ENCODE measurements at regions not wholly inside any gene's neighbourhood (a gene's known extent, or its start where the extent isn't known, plus 50 kb on each side); places are given as distances from the start of the nearest gene placed in this dataset.

DNA sequence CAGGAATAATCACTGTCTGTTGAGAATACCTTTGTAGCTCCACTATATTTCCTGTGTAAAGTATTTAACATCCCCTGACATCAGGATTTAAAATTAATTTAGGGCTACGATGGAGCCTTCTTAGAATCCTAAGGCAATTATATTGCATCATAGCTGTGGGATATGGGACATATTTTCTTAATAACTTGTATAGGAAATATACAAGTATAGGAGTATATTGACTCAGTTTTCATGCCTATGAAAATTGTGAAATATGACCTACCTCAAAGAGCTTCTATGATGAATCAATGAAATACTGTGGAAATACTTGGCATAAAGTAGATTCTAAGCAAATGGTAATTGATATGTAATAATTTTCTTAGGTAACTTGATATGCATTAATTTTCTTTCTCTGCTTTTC, 221.0 kb upstream of the KLF4 start:
- Histone ChIP-seq H3K27me3 (ENCODE audit: control insufficient read depth in 3 of 3, insufficient read depth in 3 of 3, low read length in 2 of 3) (no peaks in the 10 kb centered on the region), H3K4me3 (no peak overlapping the region), H3K27ac (ENCODE audit: low read depth in 1 of 2, low read length in 1 of 2) (no peak overlapping the region), H3K4me1 (ENCODE audit: control insufficient read depth in 5 of 5, insufficient read depth in 5 of 5, low read length in 5 of 5) (peaks cover 0 to 5% (median 0%) of the 10 kb centered on the region in 5 donors), H3K9ac (ENCODE audit: insufficient read depth in 1 of 2, low read length in 2 of 2) (no peak overlapping the region), H3K36me3 (ENCODE audit: control insufficient read depth in 4 of 4, insufficient read depth in 4 of 4, low read length in 4 of 4) (no peaks in the 10 kb centered on the region), H3K9me3 (ENCODE audit: control insufficient read depth in 4 of 4, insufficient read depth in 3 of 4, low read length in 3 of 4) (no peaks in the 10 kb centered on the region)
- WGBS, 2 donors, result 58 to 82% methylated on average over 1 of the region's 1 CpG
- DNase-seq (no peak), ATAC-seq (ENCODE audit: insufficient read depth, low FRiP score) (no peak)
- TF ChIP-seq, protein P1, sequence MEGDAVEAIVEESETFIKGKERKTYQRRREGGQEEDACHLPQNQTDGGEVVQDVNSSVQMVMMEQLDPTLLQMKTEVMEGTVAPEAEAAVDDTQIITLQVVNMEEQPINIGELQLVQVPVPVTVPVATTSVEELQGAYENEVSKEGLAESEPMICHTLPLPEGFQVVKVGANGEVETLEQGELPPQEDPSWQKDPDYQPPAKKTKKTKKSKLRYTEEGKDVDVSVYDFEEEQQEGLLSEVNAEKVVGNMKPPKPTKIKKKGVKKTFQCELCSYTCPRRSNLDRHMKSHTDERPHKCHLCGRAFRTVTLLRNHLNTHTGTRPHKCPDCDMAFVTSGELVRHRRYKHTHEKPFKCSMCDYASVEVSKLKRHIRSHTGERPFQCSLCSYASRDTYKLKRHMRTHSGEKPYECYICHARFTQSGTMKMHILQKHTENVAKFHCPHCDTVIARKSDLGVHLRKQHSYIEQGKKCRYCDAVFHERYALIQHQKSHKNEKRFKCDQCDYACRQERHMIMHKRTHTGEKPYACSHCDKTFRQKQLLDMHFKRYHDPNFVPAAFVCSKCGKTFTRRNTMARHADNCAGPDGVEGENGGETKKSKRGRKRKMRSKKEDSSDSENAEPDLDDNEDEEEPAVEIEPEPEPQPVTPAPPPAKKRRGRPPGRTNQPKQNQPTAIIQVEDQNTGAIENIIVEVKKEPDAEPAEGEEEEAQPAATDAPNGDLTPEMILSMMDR (IDR thresholded peaks at IDR 0.05; ENCODE audit: control extremely low read depth, extremely low read depth), result no peak

DNA sequence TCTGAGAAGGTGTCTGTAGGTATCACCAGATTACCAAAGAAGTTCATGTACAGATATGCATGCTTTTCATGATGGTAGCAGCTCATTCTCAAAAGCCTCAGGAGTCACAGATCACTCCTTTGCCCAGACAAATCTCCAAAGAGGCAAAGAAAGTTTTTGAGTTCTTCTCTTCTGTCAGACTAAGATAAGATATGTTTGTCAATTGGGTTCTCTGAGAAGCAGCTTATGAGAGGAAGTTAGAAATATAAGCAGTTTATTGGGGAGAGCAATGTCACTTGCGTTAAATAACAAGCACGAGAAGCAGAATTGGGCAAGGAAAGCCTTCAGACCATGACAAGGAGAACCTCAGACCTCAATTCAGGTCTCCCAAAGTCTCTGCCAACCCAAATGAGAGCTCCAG, 219.2 kb upstream of the KLF4 start:
- Histone ChIP-seq H3K27me3 (ENCODE audit: control insufficient read depth in 3 of 3, insufficient read depth in 3 of 3, low read length in 2 of 3) (no peaks in the 10 kb centered on the region), H3K9me3 (ENCODE audit: control insufficient read depth in 4 of 4, insufficient read depth in 3 of 4, low read length in 3 of 4) (no peaks in the 10 kb centered on the region), H3K4me1 (ENCODE audit: control insufficient read depth in 5 of 5, insufficient read depth in 5 of 5, low read length in 5 of 5) (peaks cover 0 to 5% (median 3%) of the 10 kb centered on the region in 5 donors), H3K9ac (ENCODE audit: insufficient read depth in 1 of 2, low read length in 2 of 2) (no peak overlapping the region), H3K4me3 (no peak overlapping the region), H3K27ac (ENCODE audit: low read depth in 1 of 2, low read length in 1 of 2) (no peak overlapping the region), H3K36me3 (ENCODE audit: control insufficient read depth in 4 of 4, insufficient read depth in 4 of 4, low read length in 4 of 4) (no peaks in the 10 kb centered on the region)
- 41 to 74% methylated on average over 2 of the region's 2 CpGs for WGBS, 2 donors
- no peak for ATAC-seq (ENCODE audit: insufficient read depth, low FRiP score)
- TF ChIP-seq, protein P1 (IDR thresholded peaks at IDR 0.05; ENCODE audit: control extremely low read depth, extremely low read depth), result no peak
- no peak for DNase-seq

DNA sequence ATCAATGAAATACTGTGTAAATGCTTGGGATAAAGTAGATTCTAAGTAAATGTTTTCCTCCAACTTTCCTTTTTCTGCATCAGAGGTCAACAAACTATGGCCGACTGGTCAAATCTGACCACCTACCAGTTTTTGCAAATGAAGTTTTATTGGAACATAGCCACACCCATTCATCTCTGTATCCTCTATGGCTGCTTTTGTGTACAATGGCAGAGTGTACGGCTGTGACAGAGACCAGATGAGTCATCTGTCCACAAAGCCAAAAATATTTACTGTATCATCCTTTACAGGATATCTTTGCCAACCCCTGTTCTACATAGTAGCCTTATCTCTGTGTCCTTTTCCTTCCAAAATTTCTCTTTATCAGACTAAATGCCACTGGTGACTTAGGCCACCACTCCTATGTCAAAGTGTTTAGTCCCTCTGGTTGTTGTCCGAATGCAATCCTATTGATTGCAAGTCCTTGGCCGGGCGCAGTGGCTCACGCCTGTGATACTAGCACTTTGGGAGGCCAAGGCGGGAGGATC, 218.4 kb upstream of the KLF4 start:
- no peak for ATAC-seq (ENCODE audit: insufficient read depth, low FRiP score)
- H3K36me3 ChIP-seq (ENCODE audit: control insufficient read depth in 4 of 4, insufficient read depth in 4 of 4, low read length in 4 of 4), result no peaks in the 10 kb centered on the region
- H3K4me1 ChIP-seq (ENCODE audit: control insufficient read depth in 5 of 5, insufficient read depth in 5 of 5, low read length in 5 of 5), result peaks cover 0 to 4% (median 3%) of the 10 kb centered on the region in 5 donors
- no peak overlapping the region for H3K9ac ChIP-seq (ENCODE audit: insufficient read depth in 1 of 2, low read length in 2 of 2)
- H3K4me3 ChIP-seq, result no peak overlapping the region
- H3K9me3 ChIP-seq (ENCODE audit: control insufficient read depth in 4 of 4, insufficient read depth in 3 of 4, low read length in 3 of 4), result peaks cover 0 to 2% (median 1%) of the 10 kb centered on the region in 4 donors
- H3K27me3 ChIP-seq (ENCODE audit: control insufficient read depth in 3 of 3, insufficient read depth in 3 of 3, low read length in 2 of 3), result no peaks in the 10 kb centered on the region
- no peak for DNase-seq
- H3K27ac ChIP-seq (ENCODE audit: low read depth in 1 of 2, low read length in 1 of 2), result no peak overlapping the region
- 78 to 81% methylated on average over 7 of the region's 7 CpGs for WGBS, 2 donors
- TF ChIP-seq, protein P1 (IDR thresholded peaks at IDR 0.05; ENCODE audit: control extremely low read depth, extremely low read depth), result no peak

DNA sequence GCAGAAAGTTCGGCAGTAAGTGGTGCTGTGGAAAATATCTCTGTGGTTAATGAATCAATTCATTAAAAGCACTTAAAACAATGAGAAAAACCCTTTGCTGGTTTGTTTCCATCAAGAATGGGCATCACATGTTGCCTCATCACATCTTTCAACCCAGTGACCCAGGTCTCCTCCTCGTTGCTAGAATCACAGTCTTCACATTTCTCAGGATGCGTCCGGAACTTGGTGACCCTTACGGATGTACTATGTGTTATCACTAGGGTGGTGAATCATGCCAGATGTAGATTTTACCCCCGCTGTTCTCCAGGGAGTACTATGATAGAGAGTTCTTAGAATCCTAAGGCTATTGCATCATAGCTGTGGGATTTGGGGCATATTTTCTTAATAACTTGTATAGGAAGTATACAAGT, 217.9 kb upstream of the KLF4 start:
- Histone ChIP-seq H3K36me3 (ENCODE audit: control insufficient read depth in 4 of 4, insufficient read depth in 4 of 4, low read length in 4 of 4) (no peaks in the 10 kb centered on the region), H3K9me3 (ENCODE audit: control insufficient read depth in 4 of 4, insufficient read depth in 3 of 4, low read length in 3 of 4) (peaks cover 0 to 3% (median 1%) of the 10 kb centered on the region in 4 donors), H3K4me3 (no peak overlapping the region), H3K4me1 (ENCODE audit: control insufficient read depth in 5 of 5, insufficient read depth in 5 of 5, low read length in 5 of 5) (peaks cover 0 to 4% (median 3%) of the 10 kb centered on the region in 5 donors), H3K27me3 (ENCODE audit: control insufficient read depth in 3 of 3, insufficient read depth in 3 of 3, low read length in 2 of 3) (no peaks in the 10 kb centered on the region), H3K9ac (ENCODE audit: insufficient read depth in 1 of 2, low read length in 2 of 2) (no peak overlapping the region), H3K27ac (ENCODE audit: low read depth in 1 of 2, low read length in 1 of 2) (no peak overlapping the region)
- no peak for DNase-seq
- peak; percentile 53 for ATAC-seq (ENCODE audit: insufficient read depth, low FRiP score)
- TF ChIP-seq, protein P1 (IDR thresholded peaks at IDR 0.05; ENCODE audit: control extremely low read depth, extremely low read depth), result no peak
- 66 to 81% methylated on average over 6 of the region's 6 CpGs for WGBS, 2 donors
